HG03175 (cell line): ENCODE measurements at regions not wholly inside any gene's neighbourhood (a gene's known extent, or its start where the extent isn't known, plus 50 kb on each side); places are given as distances from the start of the nearest gene placed in this dataset.

Experiments used
- ATAC-seq: cut with Tn5 transposase; IDR thresholded peaks from one replicate; pipeline ENCODE4 v1.9.1; 2021; ENCODE audit warnings: mild to moderate bottlenecking, moderate library complexity; ENCODE audit not compliant: unreplicated experiment

DNA sequence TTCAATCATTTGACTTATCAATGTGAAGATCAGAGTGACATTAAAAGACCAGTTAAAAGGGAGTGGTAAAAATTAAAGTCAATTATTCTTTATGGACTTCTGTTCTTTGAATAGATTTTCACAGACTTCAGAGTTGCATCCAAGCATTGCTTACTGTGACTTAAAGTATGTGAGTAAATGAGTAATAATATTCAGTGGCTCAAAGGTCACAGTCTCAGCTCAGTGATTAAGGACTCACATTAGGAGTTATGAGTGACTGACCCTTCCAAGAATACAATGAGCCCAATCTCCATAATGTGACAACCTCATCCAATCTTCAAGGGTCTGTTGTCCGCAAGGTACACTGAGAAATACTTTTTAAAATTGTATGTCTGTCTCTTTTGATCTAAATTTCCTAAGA is 811.2 kb downstream of the BRINP1 start:
- no peak for ATAC-seq

DNA sequence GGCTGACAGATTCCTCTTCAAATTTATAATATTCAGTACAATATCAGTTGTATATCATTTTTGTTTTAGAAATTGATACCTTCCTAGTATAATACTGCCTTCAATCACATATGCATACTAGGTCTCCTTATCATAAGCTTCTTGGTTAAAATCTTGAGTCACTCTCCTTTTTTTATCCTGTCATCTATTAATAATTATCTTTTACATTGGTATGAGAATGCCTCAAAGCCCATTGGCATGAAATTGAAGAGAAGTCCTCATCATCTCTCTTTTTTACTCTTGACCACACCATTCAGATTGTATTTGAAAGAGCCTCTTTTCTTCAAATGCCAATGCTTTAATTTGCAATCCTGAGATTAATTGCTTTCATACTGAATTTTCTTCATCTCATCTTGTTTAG is 810.3 kb downstream of the BRINP1 start:
- ATAC-seq = no peak

DNA sequence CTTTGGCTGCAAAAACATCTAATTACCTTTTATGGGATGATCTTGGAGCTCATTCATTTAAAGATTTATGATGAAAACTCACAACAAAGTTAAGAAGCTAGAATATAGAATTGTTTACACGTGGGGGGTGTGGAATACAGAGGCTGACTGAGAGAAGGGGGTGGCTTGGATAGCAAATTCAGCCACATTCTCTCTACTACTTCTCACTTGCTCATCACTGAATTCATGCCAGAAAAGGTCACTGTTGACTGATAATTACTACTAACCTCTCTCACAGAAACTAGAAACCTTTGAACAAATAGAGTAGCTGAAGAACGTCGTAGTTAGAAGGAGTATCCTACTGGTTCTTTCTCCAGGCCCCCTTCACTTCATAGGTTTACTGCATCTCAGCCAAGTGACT is 808.2 kb downstream of the BRINP1 start:
- no peak for ATAC-seq

DNA sequence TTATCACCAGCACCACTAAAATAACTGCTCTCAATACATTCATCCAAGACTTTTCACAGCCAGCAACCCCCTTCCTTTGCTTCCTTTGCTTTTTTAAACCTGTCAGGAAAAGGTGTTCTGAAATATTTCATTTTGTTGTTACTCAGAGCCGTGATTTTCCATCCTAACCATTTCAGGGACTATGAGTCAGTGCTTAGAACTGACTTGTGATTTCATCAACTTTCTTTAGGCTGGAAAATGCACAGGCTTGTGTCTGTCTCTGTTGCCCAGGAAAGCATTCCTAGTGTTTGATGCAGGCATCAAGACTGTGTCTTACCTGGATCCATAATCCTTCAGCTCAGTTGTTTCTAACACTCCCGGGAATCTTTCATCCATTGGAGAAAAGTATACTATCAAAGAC is 805.6 kb downstream of the BRINP1 start:
- ATAC-seq = no peak

DNA sequence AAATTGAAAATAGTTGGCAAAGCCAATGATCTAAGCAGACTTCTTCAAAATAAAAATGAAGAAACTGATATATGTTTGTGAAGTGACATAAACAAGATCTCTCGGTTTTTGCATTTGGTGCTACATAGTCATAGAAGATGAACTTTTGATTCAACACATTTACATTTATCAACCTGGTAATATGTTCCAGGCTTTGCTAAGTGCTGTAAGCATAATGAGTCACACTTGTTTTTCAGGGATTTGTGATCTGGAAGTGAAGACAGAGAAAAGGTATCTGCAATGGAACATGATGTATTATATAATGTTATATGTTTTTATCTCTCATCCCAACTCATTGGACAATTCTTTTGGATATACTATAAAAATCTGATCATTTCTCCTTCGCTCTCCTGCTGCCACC is 801.4 kb downstream of the BRINP1 start:
- ATAC-seq = no peak

DNA sequence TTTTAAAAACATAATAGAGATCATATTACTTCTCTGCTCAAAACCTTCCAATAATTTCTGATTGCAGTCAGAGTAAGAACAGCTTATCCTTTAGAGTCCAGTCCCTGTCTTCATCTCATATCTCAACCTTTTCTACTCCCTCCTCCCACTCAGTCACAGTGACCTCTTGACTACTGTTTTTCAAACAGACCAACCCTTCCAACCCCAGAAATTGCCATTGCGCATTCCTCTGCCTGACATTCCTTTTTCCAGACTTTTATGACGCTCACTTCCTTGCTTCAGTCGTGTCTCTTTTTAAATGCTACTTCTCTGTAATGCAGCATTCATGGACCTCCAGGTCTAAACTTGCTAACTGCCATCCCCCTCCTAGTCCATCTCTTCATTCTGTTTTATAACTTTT is 800.5 kb downstream of the BRINP1 start:
- no peak for ATAC-seq

DNA sequence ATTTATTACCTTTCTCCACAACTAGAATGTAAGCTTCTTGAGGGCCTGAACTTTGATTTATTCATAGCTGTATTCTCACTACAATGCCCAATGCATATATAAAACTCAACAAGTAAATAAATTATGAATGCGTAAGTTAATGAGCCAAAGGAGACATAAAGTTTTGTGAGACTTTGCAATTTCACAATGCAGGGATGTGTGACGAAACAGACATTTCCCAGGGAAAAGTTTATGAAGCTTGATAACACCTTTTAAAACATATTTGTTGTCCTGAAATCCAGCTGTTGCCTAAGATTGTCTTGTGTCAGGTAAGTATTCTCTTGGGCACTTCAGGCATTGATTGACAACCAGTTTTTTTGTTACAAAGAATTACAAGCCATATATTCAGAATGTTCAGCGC is 800.1 kb downstream of the BRINP1 start:
- ATAC-seq = no peak

DNA sequence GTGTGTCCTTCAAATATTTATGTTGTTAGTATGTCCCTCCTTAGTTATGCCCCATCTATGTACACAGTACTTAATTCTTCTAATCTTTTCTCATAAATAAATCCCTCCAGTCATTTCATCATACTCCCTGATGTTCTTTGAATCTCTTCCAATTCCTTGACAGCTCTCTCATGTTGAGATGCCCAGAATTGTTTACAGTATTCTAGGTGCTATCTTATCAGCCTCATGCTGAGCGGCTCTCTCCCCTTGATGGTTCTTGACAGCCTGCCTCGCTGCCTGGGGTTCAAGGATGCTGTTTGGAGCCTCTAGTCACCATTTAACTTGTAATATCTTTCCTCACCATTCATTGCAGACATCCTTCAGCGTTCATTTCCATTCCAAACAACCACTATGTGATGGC is 799.2 kb downstream of the BRINP1 start:
- ATAC-seq = no peak

DNA sequence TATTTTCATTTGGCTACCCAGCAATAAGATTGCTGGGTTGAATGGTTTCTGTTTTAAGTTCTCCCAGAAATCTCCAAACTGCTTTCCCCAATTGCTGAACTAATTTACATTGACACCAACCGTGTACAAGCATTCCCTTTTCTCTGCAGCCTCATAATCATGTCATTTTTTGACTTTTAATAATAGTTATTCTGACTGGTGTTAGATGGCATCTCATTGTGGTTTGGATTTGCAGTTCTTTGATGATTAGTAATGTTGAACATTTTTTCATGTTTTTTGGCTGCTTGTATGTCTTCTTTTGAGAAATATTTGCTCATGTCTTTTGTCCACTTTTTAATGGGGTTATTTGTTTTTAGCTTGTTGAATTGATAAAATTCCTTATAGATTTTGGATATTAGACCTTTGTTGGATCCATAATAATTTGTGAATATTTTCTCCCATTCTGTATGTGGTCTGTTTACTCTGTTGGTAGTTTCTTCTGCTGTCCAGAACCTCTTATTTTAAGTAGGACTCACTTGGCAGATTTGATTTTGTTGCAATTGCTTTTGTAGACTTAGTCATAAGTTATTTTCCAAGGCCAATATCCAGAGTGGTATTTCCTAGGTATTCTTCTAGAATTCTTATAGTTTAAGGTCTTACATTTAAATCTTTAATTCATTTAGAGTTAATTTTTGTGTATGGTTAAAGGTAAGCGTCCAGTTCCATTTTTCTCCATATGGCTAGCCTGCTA is 793.7 kb downstream of the BRINP1 start:
- ATAC-seq = no peak

DNA sequence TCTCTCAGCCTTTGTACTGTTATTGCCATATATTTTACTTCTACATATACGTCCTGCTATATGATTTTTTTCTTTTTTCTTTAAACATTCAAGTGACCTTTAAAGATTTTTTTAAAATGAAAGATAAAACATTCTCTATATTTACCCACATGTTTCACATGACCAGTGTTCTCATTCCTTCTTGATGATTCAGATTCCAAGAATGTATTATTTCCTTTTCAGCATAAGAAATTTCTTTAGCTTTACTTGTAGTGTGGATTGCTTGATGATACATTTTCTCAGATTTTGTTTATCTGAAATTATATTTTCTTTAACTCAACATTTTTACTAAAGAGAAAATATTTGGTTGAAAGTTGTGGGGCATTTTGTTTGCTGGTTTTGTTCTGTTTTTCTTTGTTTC is 792.1 kb downstream of the BRINP1 start:
- ATAC-seq = no peak

DNA sequence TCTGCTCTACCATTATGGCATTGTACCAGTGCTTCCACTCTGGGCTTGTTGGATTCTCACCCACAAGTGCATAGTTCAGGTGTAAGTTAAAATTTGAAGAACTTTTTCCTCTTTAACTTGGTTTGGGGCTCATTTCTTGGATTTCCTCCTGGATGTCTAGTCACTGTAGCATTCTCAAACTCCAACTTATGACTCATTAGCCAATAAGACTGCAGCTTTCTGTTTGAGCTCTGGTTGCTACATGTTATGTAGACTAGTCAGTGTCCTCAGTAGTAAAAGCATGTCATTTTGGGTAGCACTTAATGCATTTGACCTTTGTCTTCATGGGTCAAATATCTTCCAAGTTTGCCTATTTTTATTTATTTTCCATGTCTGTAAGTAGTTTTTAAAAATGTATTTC is 790.8 kb downstream of the BRINP1 start:
- no peak for ATAC-seq

DNA sequence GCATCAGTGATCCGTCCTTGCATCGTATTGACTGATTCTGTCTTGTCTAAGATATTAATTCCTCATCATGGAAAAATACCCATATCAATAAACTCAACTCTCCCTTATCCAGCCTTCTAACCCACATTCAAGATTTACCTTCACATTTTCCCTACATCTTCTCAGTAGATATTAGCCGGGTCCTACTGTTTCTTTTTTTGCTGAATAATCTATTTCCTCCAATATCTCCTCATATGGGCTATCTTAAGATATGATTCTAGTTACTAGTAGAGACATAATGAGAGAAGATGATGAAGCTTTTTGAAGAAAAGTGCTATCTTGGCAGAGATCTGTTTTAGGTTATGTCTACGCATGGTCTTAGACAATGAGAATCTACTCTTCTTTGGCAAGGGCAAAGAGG is 785.8 kb downstream of the BRINP1 start:
- ATAC-seq = no peak

DNA sequence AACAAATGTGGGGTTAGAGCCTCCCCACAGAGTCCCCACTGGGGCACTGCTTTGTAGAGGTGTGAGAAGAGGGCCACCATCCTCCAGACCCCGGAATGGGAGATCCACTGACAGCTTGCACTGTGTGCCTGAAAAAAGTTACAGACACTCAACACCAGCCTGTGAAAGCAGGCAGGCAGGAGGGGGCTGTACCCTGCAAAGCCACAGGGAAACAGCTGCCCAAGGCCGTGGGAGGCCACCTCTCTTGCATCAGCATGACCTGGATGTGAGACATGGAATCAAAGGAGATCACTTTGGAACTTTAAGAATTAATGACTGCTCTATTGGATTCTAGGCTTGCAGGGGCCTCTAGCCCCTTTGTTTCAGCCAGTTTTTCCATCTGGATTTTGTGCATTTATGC is 782.3 kb downstream of the BRINP1 start:
- ATAC-seq = no peak

DNA sequence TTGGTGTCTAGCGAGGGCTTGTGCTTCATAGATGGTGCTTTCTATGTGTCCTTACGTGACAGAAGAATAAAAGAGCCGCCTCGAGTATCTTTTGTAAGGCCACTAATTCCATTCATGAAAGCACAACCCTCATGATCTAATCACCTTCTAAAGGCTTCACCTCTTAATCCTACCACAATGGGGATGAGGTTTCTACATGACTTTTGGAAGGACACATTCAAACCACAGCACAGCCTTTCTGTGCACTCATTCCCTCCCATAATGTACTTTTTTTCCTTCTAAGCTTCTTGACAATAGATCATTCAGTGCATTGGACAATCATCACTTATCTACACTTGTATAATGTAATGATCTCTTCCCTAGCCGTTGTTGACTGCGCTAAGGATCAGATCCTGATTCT is 774.8 kb downstream of the BRINP1 start:
- no peak for ATAC-seq

DNA sequence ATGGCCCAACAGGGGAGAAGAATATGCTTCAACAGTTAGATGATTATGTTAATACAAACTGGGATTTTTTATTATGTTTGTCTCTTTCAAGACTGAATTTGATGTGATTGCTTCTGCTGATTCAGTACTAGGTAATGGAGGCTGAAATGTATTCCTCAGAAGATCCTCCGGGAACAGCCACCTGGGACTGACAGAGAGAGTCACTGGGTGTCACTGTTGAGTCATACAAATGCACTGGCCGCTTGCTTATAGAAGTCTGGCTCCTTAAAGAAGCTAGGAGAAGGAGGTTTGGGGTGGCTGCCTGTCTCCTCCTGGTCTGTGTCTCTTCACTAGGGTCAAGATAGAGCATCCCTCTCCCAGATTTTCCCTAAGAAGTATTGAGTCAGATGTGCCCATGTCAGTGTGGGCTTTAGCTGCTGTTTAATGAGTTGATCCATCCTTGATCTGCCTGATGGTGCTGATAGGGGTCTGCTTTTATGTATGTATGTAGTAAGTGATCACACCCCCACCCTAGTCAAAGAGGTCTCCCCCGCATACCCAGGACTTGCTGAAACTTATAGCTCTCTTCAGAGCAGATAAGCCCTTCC is 773.4 kb downstream of the BRINP1 start:
- no peak for ATAC-seq

DNA sequence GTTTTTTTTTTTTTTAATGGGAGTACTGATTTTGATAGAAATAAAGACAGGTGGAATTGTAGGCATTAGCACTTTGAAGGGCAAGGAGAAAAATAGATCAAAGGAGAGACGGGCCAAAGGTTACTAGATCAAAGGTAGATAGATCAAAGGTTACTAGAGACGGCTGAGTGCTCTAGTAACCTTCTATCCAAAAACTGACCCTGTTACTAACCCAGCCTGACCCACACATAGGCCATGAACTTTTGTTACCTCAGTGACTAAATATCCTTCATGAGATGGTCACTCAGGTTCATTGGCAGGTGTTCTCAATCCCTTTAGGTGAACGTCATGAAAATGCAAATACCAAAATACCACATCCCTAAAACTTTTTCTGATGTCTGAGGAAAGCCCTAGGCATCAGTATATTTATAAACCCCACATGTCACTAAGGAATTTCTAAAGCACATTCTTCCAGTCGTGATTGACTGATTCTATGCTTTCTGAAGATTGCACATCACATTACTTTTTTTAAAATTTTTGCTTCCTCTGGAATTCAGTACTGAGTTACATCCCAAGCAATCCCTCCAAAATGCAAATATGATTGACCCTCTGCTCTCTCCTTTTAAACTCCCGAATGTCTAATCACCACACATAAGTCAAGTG is 772.7 kb downstream of the BRINP1 start:
- no peak for ATAC-seq

DNA sequence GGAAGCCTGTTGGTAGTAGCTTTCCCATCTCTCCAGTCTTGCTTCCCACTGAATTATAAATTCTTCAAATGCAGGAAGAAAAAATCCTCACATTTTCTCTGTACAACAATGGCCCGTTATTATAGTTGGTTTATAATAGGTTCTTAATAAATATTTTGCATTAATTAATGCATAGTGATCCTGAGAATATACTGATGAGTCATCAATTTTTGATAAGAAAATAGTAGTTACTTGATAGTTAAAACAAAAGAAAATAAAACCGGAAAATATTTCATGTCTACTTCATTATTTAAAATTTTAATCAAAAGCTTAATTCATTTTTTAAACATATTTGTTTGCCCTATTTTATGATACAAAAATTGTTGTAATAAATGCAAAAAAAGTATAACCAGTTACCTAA is 762.6 kb downstream of the BRINP1 start:
- no peak for ATAC-seq

DNA sequence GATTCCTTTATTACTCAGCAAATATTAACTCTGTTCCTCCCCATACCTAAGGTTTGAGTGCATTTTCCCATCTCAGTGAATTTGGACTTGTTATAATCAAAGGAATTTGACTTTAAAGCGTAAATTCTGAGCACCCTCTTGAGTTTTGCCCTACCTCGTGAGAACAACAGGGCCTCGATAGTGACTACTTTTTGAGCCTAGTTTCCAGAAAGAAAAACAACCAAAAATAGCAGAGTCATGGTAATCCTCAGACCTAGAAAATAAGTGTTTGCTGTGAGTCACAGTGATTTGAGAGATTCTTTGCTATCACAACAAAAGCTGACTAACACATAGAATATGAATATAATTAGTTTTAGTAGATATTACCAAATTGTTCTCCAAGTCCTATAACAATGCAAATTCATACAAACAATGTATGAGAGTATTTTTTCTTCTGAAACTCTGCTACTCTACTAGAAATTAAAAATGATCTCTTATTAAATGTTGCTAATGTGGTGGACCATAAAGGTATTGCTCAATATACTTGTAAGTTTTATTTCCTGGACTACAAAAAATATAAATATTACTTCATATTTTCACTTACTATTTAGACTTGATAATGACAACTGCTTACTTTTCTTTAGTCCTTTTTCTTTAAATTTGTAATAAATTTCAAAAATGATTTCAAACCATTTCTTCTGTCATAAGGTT is 759.7 kb downstream of the BRINP1 start:
- ATAC-seq = no peak

DNA sequence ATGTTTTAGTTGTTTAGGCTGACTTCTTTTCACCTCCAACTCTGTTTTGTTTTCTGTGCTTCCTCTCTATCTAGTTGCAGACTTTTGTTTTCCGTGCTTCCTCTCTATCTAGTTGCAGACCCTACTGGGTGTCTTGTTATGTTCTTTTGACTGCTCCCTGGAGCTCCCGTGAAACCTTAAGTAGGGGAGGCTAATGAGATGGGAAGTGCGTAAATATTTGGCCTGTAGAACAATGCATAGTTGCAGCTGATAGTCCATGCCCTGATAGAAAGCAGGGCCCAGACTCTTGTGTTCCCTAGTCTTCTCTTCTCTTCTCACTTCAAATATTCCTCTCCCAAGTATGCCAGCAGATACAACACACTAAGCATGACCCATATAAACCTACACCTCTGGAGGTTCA is 757.0 kb downstream of the BRINP1 start:
- no peak for ATAC-seq

DNA sequence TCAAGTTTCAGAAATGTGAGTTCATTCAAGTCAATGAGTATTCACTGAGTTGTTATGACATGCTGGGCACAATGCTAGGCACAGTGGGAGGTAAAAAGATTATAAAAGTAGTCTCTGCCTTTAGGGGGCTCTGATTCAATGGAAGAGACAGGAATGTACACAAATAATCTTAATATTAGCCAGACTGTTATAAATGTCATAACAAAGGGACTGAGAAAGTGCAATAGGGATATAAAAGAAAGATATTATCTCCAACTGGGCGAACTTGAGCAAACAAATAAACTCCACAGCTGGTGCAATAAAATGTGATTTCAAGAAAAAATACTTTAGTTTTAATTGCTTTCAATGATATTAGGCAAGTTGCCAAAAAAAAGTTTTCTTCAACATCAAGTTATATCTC is 755.2 kb downstream of the BRINP1 start:
- ATAC-seq = no peak

DNA sequence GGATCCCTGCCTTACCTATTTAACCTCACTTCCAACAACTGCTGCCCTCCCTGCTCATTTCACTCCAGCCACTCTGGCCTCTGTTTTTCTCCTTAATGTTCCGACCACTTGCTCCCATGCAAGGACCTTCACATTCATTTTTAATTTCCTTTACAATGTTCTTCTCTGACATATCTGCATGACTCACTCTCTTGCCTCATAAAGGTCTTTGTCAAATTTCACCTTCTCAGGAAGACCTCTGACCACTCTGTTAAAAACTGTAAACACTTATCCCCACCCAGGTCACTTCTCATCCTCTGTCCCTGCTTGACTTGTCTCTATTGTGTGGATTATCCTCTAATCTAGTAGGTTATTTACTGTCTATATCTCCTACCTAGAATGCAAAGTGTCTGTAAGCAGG is 751.2 kb downstream of the BRINP1 start:
- no peak for ATAC-seq

DNA sequence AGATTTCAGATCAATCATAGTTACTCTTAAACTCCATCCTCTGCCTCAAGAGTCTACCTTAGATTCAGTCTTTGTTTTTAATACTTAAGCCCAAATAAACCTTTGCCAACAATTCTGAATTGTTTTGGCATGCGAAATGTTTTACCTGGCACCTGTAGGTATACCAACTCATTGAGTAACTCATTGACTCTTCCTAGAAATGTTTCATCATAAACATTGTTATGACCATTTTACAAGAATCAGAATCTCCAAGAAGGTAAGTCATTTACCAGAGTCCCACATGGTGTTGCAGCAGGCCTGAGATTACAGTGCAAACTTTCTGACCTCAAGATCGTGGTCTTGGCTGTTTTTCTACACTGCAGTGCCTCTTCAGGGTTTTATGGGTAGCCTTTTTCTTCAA is 750.4 kb downstream of the BRINP1 start:
- no peak for ATAC-seq
